H1 (cell line): ENCODE measurements at regions not wholly inside any gene's neighbourhood (a gene's known extent, or its start where the extent isn't known, plus 50 kb on each side); places are given as distances from the start of the nearest gene placed in this dataset.

Experiments
- CTCF ChIA-PET: fragments of 300-600 bp; sonication (Branson Sonifier 250); formaldehyde crosslinking; loops from one replicate; lab custom pipeline; 2021; ENCODE audit not compliant: partially characterized antibody; lab: Charles Lee
- POLR2A ChIA-PET: fragments of 300-600 bp; sonication (Branson Sonifier 250); formaldehyde crosslinking; loops from one replicate; lab custom pipeline; 2021; ENCODE audit warnings: inconsistent platforms; ENCODE audit not compliant: partially characterized antibody; lab: Charles Lee
- DNase-seq, 2 experiments: peaks; one replicate each; pipeline versions ENCODE4 v3.0.0 to v3.0.0-alpha.2; 2010 to 2022; ENCODE audit warnings: low spot score in 2 of 2, low read depth in 1 of 2, mixed read lengths in 1 of 2
- FAIRE-seq: peaks from 2 replicates; lab custom pipeline; 2011; peaks lifted over from hg19 to GRCh38; lab: Jason Lieb, UNC
- H2AFZ ChIP-seq: 2 replicates; pipeline ENCODE4 v1.8.1; 2012; ENCODE audit warnings: low read length, inconsistent platforms
- H2AK5ac ChIP-seq: 2 replicates; pipeline ENCODE4 v1.6.1; 2013; ENCODE audit warnings: low read depth, low read length
- H2BK120ac ChIP-seq: replicated peaks from 2 replicates; pipeline ENCODE3; 2013; ENCODE audit warnings: low read depth, low read length, inconsistent platforms
- H2BK12ac ChIP-seq: 2 replicates; pipeline ENCODE4 v1.6.1; 2013; ENCODE audit warnings: low read depth, low read length
- H2BK15ac ChIP-seq: 2 replicates; pipeline ENCODE4 v1.6.1; 2013; ENCODE audit warnings: low read length
- H2BK20ac ChIP-seq: 2 replicates; pipeline ENCODE4 v1.6.1; 2013; ENCODE audit warnings: low read length
- H2BK5ac ChIP-seq: 2 replicates; pipeline ENCODE4 v1.6.1; 2013; ENCODE audit warnings: low read depth, low read length
- H3K14ac ChIP-seq: 2 replicates; pipeline ENCODE4 v1.6.1; 2013; ENCODE audit warnings: inconsistent platforms; ENCODE audit not compliant: insufficient read length
- H3K18ac ChIP-seq: 2 replicates; pipeline ENCODE4 v1.6.1; 2013; ENCODE audit warnings: low read length; ENCODE audit errors: extremely low read depth
- H3K23ac ChIP-seq: 2 replicates; pipeline ENCODE4 v1.6.1; 2013; ENCODE audit warnings: inconsistent platforms; ENCODE audit not compliant: insufficient read length
- H3K23me2 ChIP-seq: 2 replicates; pipeline ENCODE4 v1.6.1; 2013; ENCODE audit warnings: low read depth, low read length
- H3K27ac ChIP-seq: 2 replicates; pipeline ENCODE4 v1.6.1; 2011; ENCODE audit warnings: low read depth, low read length, inconsistent platforms
- H3K27me3 ChIP-seq, 4 experiments: replicated peaks in 1 of 4; 1 replicate in 1 of 4; 2 replicates in 3 of 4; pipeline versions ENCODE4 v1.6.1 to v1.8.1; 2011 to 2013; ENCODE audit warnings: low read length in 3 of 4, mild to moderate bottlenecking in 3 of 4, inconsistent platforms in 2 of 4, mixed read lengths in 2 of 4, moderate library complexity in 1 of 4; ENCODE audit not compliant: control insufficient read depth in 3 of 4, insufficient read depth in 3 of 4; ENCODE audit errors: extremely low read depth in 1 of 4
- H3K36me3 ChIP-seq, 4 experiments: 2 replicates each; pipeline versions ENCODE4 v1.6.1 to v1.8.1; 2011 to 2013; ENCODE audit warnings: mild to moderate bottlenecking in 4 of 4, low read length in 3 of 4, moderate library complexity in 2 of 4, control low read depth in 1 of 4, inconsistent platforms in 1 of 4; ENCODE audit not compliant: insufficient read depth in 4 of 4, control insufficient read depth in 2 of 4
- H3K4ac ChIP-seq: replicated peaks from 2 replicates; pipeline ENCODE3; 2013; ENCODE audit warnings: low read length, low read depth, mixed read lengths, inconsistent platforms; ENCODE audit not compliant: insufficient read length
- H3K4me1 ChIP-seq, 4 experiments: replicated peaks in 1 of 4; 1 replicate in 1 of 4; 2 replicates in 3 of 4; pipeline versions ENCODE4 v1.6.1 to v1.8.1; 2011 to 2013; ENCODE audit warnings: low read length in 3 of 4, inconsistent platforms in 2 of 4, mixed read lengths in 1 of 4; ENCODE audit not compliant: insufficient read depth in 4 of 4, control insufficient read depth in 3 of 4
- H3K4me2 ChIP-seq, 2 experiments: 2 replicates each; pipeline versions ENCODE4 v1.6.1 to v1.8.1; 2011 to 2013; ENCODE audit warnings: low read depth in 2 of 2, low read length in 2 of 2, control low read depth in 1 of 2, inconsistent platforms in 1 of 2, mild to moderate bottlenecking in 1 of 2; ENCODE audit not compliant: insufficient read depth in 1 of 2
- H3K4me3 ChIP-seq, 4 experiments: fragments of 200-600, 300-600 bp in 1 of 4; sonication (generic), shearing (Covaris generic), sonication (Bioruptor Twin) in 1 of 4; 2 replicates each; pipeline versions ENCODE4 v1.5.1 to v1.8.1; 2011 to 2016; ENCODE audit warnings: low read length in 4 of 4, low read depth in 3 of 4, control low read depth in 2 of 4, inconsistent platforms in 2 of 4, mild to moderate bottlenecking in 2 of 4, mixed read lengths in 1 of 4, moderate library complexity in 1 of 4; ENCODE audit not compliant: insufficient read depth in 2 of 4; ENCODE audit errors: extremely low read depth in 1 of 4
- H3K56ac ChIP-seq: replicated peaks from 2 replicates; pipeline ENCODE3; 2013; ENCODE audit warnings: low read depth, mild to moderate bottlenecking, mixed read lengths, low read length, inconsistent platforms; ENCODE audit not compliant: insufficient read length
- H3K79me1 ChIP-seq: 2 replicates; pipeline ENCODE4 v1.6.1; 2013; ENCODE audit warnings: low read depth, low read length, control low read depth
- H3K79me2 ChIP-seq, 2 experiments: 2 replicates each; pipeline versions ENCODE4 v1.6.1 to v1.8.1; 2012 to 2013; ENCODE audit warnings: low read length in 2 of 2, mild to moderate bottlenecking in 2 of 2, inconsistent platforms in 1 of 2; ENCODE audit not compliant: insufficient read depth in 2 of 2, control insufficient read depth in 1 of 2
- H3K9ac ChIP-seq, 4 experiments: replicated peaks in 1 of 4; 1 replicate in 1 of 4; 2 replicates in 3 of 4; pipeline versions ENCODE4 v1.6.1 to v1.8.1; 2011 to 2013; ENCODE audit warnings: low read depth in 3 of 4, low read length in 3 of 4, control low read depth in 2 of 4, mild to moderate bottlenecking in 2 of 4, moderate library complexity in 2 of 4, inconsistent platforms in 1 of 4; ENCODE audit errors: extremely low read depth in 1 of 4
- H3K9me3 ChIP-seq, 2 experiments: 2 replicates each; pipeline versions ENCODE4 v1.6.1 to v1.8.1; 2012 to 2013; ENCODE audit warnings: mild to moderate bottlenecking in 2 of 2, moderate library complexity in 2 of 2, control low read depth in 1 of 2, inconsistent platforms in 1 of 2, low read depth in 1 of 2, low read length in 1 of 2, mixed read lengths in 1 of 2; ENCODE audit not compliant: insufficient read depth in 2 of 2
- H4K20me1 ChIP-seq, 2 experiments: replicated peaks in 1 of 2; 2 replicates each; pipeline versions ENCODE3 to v1.8.1; 2011 to 2013; ENCODE audit warnings: inconsistent platforms in 2 of 2, low read length in 2 of 2, mild to moderate bottlenecking in 1 of 2; ENCODE audit not compliant: insufficient read depth in 2 of 2, control insufficient read depth in 1 of 2
- H4K5ac ChIP-seq: 2 replicates; pipeline ENCODE4 v1.6.1; 2013; ENCODE audit warnings: low read length, low read depth, mixed read lengths, inconsistent platforms; ENCODE audit not compliant: insufficient read length
- H4K8ac ChIP-seq: 2 replicates; pipeline ENCODE4 v1.8.0; 2013; ENCODE audit warnings: mild to moderate bottlenecking, moderate library complexity, low read length, inconsistent platforms; ENCODE audit not compliant: insufficient read depth; ENCODE audit errors: extremely low read depth
- H4K91ac ChIP-seq: replicated peaks from 2 replicates; pipeline ENCODE3; 2013; ENCODE audit warnings: low read length, mixed read lengths, inconsistent platforms; ENCODE audit not compliant: insufficient read length
- BACH1 ChIP-seq: IDR thresholded peaks from 2 replicates; pipeline ENCODE4 v1.6.1; 2012; ENCODE audit warnings: low read length, improper control_type of control experiment
- CBX8 ChIP-seq: fragments of 300-800, 300-1000 bp; sonication (generic); IDR thresholded peaks from 2 replicates; pipeline ENCODE4 v1.7.1; 2016; ENCODE audit warnings: low read depth, low read length, borderline replicate concordance
- CHD2 ChIP-seq: IDR thresholded peaks from 2 replicates; pipeline ENCODE4 v1.6.1; 2012; ENCODE audit warnings: low read length, improper control_type of control experiment
- CREB1 ChIP-seq: IDR thresholded peaks from 2 replicates; pipeline ENCODE4 v1.6.1; 2012; ENCODE audit warnings: inconsistent platforms
- EP300 ChIP-seq, 2 experiments: IDR thresholded peaks; 1 replicate in 1 of 2; 2 replicates in 1 of 2; pipeline ENCODE4 v1.6.1; 2011 to 2012; ENCODE audit warnings: low read depth in 2 of 2, low read length in 2 of 2, mild to moderate bottlenecking in 2 of 2, borderline replicate concordance in 1 of 2, inconsistent platforms in 1 of 2, moderate library complexity in 1 of 2
- JUN ChIP-seq: IDR thresholded peaks from 2 replicates; pipeline ENCODE4 v1.6.1; 2011; ENCODE audit warnings: low read depth, mild to moderate bottlenecking, improper control_type of control experiment, low read length
- KDM1A ChIP-seq: fragments of 200-600, 300-600 bp; sonication (generic); IDR thresholded peaks from 2 replicates; pipeline ENCODE4 v1.7.1; 2016; ENCODE audit warnings: mild to moderate bottlenecking, low read length, borderline replicate concordance
- KDM5A ChIP-seq: fragments of 200-600 bp; IDR thresholded peaks from 2 replicates; pipeline ENCODE4 v1.7.1; 2012; ENCODE audit warnings: mild to moderate bottlenecking, low read length, inconsistent platforms, mixed read lengths
- MAX ChIP-seq: IDR thresholded peaks from 2 replicates; pipeline ENCODE4 v1.6.1; 2012; ENCODE audit warnings: inconsistent platforms
- NANOG ChIP-seq: IDR thresholded peaks from 2 replicates; pipeline ENCODE4 v1.6.1; 2011; ENCODE audit warnings: low read length, low read depth, mild to moderate bottlenecking, inconsistent platforms; ENCODE audit not compliant: insufficient read depth, poor library complexity, severe bottlenecking
- SIN3A ChIP-seq, 2 experiments: IDR thresholded peaks in 1 of 2; conservative IDR thresholded peaks in 1 of 2; 2 replicates each; pipeline ENCODE4 v1.6.1; 2011 to 2012; ENCODE audit warnings: low read length in 2 of 2, improper control_type of control experiment in 1 of 2, low read depth in 1 of 2, mild to moderate bottlenecking in 1 of 2
- SP4 ChIP-seq: IDR thresholded peaks from 2 replicates; pipeline ENCODE4 v1.6.1; 2012; ENCODE audit warnings: low read length, inconsistent platforms
- YY1 ChIP-seq: IDR thresholded peaks from 2 replicates; pipeline ENCODE4 v1.6.1; 2011; ENCODE audit warnings: low read depth, mild to moderate bottlenecking, low read length
- WGBS, 2 experiments: shearing (Covaris generic) in 1 of 2; methylation state at CpG; one replicate each; pipeline versions ENCODE4 v1.1.6 to v1.1.7; 2013 to 2015; ENCODE audit warnings: low lambda C conversion rate in 2 of 2, mixed read lengths in 2 of 2, inconsistent platforms in 1 of 2, low coverage in 1 of 2, missing lambda C conversion rate in 1 of 2; ENCODE audit not compliant: insufficient replicate concordance in 2 of 2, insufficient coverage in 1 of 2, insufficient read length in 1 of 2; ENCODE audit errors: extremely low coverage in 1 of 2, missing lambda C conversion rate in 1 of 2; 5-methylcytosine and 5-hydroxymethylcytosine counted together

GRCh38 chr1:118627435-118627834, 360.7 kb downstream of the TBX15 start:
- no peak for TF ChIP-seq CBX8
- TF ChIP-seq MAX, result no peak
- TF ChIP-seq YY1, result no peak
- no peak for TF ChIP-seq KDM5A
- TF ChIP-seq EP300 (IDR thresholded peaks at IDR 0.05; ENCODE audit: borderline replicate concordance in 1 of 2, low read depth in 2 of 2, low read length in 2 of 2), result no peak
- no peak for TF ChIP-seq CREB1
- no peak for TF ChIP-seq NANOG
- no peak for TF ChIP-seq CHD2
- no peak for TF ChIP-seq KDM1A
- TF ChIP-seq BACH1, result no peak
- no peak for TF ChIP-seq SIN3A (conservative IDR thresholded peaks at IDR 0.05 in 1 of 2, IDR thresholded peaks at IDR 0.05 in 1 of 2; ENCODE audit: low read depth in 1 of 2, low read length in 2 of 2)
- TF ChIP-seq JUN, result no peak
- no peak for TF ChIP-seq SP4
- TF ChIP-seq, all 59 proteins: peak for 0
- H3K23me2 ChIP-seq, result no peaks in the 10 kb centered on the region
- no peak overlapping the region for H2BK12ac ChIP-seq
- no peaks in the 10 kb centered on the region for H3K4me1 ChIP-seq
- H3K9ac ChIP-seq, result no peak overlapping the region
- H3K4me2 ChIP-seq, result no peak overlapping the region
- no peaks in the 10 kb centered on the region for H3K79me1 ChIP-seq
- no peak overlapping the region for H3K14ac ChIP-seq
- no peak overlapping the region for H3K23ac ChIP-seq
- H4K5ac ChIP-seq, result no peak overlapping the region
- DNase-seq, result no peak
- no peak overlapping the region for H2AFZ ChIP-seq
- H3K4me3 ChIP-seq, result no peak overlapping the region
- no peaks in the 10 kb centered on the region for H3K79me2 ChIP-seq
- no peaks in the 10 kb centered on the region for H3K36me3 ChIP-seq
- H2BK20ac ChIP-seq, result no peak overlapping the region
- no peak overlapping the region for H2AK5ac ChIP-seq
- POLR2A ChIA-PET, result no interaction called here
- H3K56ac ChIP-seq, result no peak overlapping the region
- no peak overlapping the region for H3K27ac ChIP-seq
- H3K27me3 ChIP-seq, result no peaks in the 10 kb centered on the region
- no peak overlapping the region for H4K91ac ChIP-seq
- no peaks in the 10 kb centered on the region for H4K20me1 ChIP-seq
- no peak overlapping the region for H2BK15ac ChIP-seq
- no peak overlapping the region for H3K18ac ChIP-seq
- H4K8ac ChIP-seq, result no peak overlapping the region
- no peak for FAIRE-seq
- 100% methylated on average over 2 of the region's 2 CpGs; no CpG with 5 or more reads in 1 of the 2 experiments for WGBS, 2 experiments
- H3K4ac ChIP-seq, result no peak overlapping the region
- CTCF ChIA-PET, result no interaction called here
- no peak overlapping the region for H2BK120ac ChIP-seq
- no peaks in the 10 kb centered on the region for H3K9me3 ChIP-seq
- no peak overlapping the region for H2BK5ac ChIP-seq
